NCI-H146 treated with DMSO at 0.1 percent for 48 hours (cell line): ENCODE measurements at regions not wholly inside any gene's neighbourhood (a gene's known extent, or its start where the extent isn't known, plus 50 kb on each side); places are given as distances from the start of the nearest gene placed in this dataset.
A peak's percentile ranks its signal among the peaks of the same experiment; 100 is the strongest.
"Not testable (repeated sequence)": the region's sequence is repeated elsewhere in the genome, so short reads cannot be mapped to it uniquely, and the experiment has no call there.

Experiments
- DNase-seq: peaks from one replicate; lab custom pipeline; 2025; ENCODE audit not compliant: unreplicated experiment; lab: John Stamatoyannopoulos, UW

DNA sequence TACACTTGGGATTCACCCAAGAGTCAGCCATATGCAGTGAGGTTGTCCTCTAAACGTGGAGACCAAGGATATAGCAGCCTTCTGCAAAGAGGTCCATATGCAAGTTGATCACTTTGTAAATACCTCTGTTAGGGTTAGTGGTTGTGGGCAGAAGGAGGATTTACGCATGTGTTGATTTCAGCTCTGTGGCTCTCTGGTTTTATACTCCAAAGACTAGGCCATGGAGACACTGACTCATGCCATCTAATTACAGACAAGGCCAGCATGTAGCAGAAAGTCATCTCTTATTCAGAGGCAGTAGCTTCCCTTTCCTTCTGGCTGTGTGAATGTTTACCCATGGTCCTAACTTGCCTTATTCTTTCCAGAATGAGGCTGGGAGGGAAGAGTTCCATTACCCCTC lies 140.9 kb upstream of the GOLGA6L4 start:
- not testable (repeated sequence) for DNase-seq

DNA sequence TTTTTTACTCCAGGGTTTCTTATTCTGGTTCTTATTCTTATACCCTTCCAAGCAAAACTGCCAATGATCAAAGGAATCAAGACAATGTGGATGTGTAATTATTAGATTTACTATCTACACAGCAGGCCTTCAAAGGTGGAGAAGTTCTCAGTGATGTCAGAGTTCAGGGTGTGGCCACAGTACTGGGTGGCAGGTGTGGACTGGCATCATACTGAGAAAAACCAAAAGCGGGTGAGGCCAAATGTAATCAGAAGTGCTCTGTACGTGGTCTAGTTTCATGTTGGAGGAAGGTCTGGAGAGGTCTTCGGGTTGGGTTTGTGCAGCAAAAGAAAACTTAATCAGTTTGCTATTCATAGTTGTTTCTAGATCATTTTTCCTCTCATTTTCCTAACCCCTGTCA lies 138.5 kb upstream of the GOLGA6L4 start:
- DNase-seq: not testable (repeated sequence)

DNA sequence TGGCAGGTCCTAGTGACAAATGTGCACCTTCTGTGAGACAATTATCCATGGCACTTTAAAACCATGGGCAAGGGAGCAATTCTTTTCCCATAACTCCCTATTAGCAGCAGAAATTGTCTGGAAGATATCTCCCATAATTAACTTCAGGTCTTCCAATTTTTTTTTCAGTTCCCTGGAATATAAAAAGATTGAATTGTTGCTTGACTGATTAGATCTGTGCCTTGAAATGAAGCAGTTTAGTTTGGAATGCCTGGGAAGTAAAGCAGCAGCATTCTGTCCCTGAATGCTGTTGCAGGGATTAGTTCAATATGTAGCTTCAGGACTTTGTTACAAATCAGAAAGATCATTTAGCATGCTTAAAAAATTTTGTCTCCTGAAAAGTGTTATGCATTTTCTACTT lies 137.0 kb upstream of the GOLGA6L4 start:
- no peak for DNase-seq

DNA sequence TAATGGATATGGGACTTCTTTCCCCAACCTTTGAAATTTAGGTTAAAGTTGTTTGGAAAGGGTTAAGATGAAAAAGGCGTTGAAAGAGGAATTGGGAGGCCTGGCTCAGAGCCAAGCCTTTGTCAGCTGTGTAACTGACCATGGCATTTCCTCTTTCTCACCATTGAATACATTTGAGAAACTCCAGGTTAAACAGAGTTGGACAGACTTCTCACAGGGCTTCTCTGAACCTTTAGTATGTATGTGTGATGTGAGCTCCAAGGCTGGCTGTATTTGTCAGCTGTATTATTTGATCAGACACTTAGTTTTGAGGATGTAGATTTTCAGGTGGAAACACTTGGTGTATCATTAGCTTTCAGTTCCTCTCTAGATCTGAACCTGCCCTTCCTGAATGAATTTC lies 136.4 kb upstream of the GOLGA6L4 start:
- no peak for DNase-seq

DNA sequence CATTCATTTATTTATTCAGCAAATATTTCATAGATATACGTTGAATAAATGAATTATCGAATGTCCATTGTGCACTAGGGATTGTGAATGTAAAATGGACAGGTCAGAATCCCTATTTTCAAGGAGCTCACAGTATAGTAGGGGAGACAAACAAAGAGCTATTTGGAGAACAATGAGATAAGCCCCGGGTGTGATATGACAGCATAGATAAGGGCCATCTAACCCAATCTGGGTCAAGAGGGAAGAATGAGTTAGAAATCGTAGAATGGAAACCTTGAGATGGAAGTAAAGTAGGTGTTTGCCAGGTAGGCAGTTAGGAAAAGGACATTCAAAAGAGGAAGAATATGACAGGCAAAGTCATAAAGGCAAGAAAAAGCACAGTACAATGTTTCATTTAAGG lies 132.2 kb upstream of the GOLGA6L4 start:
- DNase-seq: peak; percentile 40

DNA sequence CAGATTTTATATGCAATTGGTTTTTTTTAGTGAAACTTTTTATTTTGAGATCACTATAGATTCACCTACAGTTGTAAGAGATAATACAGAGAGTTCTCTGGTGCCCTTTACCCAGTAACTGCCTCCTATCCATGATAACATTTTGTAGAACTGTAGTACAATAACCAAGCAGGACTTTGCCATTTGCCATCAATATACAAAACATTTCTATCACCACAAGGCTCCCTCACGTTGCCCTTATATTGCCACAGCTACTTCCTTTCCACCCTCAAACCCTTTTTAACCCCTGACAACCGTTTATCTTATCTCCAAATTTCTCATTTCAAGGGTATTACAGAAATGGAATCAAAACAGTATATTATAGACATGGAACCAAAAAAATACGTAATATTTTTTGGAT lies 130.7 kb upstream of the GOLGA6L4 start:
- DNase-seq: no peak

DNA sequence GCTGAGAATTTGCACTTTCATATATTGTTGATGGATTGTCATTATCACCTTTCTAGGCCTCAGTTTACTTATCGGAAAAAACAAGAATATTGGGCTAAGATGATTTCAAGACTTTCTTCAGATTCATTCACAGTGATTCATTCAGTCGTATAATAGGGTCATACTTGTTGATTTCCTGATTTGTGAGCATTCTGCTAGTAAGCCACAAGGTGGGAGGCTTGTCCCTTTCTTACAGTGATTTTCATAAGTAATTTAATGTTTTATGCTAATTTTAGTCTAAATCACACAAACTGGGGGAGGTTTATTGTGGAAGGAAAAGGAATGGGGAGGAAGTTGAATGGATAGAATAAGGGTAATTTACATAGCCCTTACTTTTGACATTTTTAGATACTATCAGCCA lies 126.8 kb upstream of the GOLGA6L4 start:
- no peak for DNase-seq

DNA sequence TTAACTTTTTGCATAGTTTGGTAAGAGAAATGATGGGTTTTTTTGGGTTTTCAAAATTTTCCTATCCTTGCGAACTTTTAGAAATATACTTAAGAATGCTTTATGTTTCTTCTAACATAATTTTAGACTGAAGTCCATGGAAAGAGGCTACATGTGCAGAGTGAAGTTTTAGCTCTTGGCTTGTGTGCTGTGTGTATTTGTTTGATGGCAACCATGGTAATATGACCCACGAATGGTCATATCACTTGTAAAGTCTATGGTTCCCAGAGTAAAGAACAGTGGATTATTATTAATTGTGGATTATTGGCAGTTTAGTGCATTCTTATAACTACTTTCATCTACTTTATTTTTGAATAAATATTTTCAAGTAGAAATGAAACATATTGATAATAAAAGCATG lies 124.0 kb upstream of the GOLGA6L4 start:
- no peak for DNase-seq

DNA sequence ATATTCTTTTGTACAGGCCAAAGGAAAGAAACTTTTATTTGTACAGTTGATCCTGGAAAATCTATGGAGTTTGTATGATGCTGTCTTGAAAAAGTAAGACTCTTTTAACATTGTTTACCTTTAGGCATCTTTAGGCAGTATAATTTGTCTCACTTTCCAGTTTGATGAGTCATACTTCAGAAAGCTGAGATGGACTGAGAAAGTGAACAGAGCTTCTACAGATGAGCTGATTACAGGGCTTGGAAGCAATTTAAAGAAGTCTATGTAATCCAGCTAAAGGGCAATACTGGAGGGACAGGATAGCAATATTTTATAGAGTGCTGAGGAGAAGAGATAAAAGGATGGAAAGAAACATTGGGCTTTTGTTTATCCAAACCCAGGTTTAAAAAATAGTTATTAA lies 123.5 kb upstream of the GOLGA6L4 start:
- no peak for DNase-seq

DNA sequence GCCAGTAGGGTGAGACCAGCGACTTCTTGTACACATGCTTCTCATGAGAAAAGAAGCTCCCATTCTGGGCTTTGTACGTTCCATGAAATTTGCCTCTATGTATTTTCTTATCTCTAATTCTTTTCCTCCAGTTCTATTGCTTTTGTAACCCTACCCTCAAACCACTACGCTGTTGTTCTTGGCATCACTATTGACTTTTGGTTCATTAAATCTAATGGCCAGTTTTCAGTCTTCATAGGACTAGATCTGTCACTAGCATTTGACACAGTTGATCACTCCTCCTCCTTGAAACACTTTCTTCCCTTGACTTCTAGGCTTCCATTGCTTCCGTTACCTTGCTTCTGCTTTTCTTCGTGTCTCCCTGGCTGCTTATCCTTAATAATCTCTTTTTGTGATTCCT lies 121.7 kb upstream of the GOLGA6L4 start:
- no peak for DNase-seq

DNA sequence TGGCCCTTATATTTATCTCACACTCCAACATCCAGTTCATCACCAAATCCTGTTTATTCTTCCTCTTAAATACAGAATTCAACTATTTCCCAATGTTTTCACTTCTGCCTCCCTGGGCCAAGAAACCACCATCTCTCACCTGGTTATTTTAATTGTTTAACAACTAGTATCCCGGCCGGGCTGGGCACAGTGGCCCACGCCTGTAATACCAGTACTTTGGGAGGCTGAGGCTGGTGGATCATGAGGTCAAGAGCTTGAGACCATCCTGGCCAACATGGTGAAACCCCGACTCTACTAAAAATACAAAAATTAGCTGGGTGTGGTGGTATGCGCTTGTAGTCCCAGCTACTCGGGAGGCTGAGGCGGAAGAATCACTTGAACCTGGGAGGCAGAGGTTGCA lies 120.9 kb upstream of the GOLGA6L4 start:
- DNase-seq: not testable (repeated sequence)

DNA sequence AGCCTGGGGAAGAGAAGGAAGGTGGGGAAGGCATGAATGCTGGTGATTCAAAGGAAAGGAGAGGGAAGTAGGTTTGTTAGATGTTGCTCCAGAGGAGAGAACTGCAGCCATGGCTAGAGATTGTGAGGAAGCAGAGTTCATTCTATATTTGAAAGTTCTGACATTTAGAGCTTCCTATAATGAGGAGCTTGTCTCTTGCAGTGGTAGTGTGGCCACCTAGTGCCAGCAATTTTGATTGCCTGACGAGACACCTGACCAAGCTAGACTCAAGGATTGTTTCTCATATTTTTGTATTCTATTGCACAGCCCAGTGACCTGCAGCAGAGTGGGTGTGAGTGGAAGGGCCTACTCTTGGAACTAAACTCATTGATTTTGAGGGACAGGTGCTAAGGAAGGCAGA lies 116.2 kb upstream of the GOLGA6L4 start:
- DNase-seq: not testable (repeated sequence)

DNA sequence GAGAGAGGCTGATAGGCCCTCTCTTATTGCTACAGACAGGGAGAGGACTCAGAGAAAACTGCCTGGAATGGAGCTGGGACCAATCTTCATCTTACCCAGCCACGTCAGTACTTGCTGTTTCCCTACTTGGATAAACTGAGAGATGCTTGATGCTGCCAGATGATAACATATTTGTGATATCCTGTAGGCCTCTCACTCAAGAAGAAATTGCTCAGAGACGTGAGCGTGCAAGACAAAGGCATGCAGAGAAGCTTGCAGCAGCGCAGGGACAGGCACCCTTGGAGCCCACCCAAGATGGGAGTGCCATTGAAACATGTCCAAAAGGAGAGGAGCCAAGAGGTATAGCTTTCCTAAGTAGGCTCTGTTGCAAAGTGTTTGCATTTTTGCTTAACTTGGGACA lies 114.7 kb upstream of the GOLGA6L4 start:
- DNase-seq: not testable (repeated sequence)

DNA sequence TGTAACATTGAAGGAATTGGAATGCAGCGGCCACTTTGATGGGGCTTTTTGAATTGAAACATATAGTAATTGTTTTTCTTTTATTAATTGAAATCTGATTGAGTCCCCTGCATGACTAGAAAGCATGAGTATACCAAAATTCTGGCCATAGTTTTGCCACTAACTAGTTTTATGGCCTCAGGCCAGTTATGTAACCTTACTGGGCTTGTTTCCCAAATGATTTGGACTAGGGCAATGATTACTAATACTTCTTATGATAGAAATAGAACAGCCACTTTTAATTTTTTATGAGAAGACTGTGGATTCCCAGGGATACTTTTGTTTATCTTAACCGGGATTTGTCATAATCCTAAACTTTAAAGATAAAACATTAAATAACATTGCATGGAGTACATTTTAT lies 106.9 kb upstream of the GOLGA6L4 start:
- not testable (repeated sequence) for DNase-seq

DNA sequence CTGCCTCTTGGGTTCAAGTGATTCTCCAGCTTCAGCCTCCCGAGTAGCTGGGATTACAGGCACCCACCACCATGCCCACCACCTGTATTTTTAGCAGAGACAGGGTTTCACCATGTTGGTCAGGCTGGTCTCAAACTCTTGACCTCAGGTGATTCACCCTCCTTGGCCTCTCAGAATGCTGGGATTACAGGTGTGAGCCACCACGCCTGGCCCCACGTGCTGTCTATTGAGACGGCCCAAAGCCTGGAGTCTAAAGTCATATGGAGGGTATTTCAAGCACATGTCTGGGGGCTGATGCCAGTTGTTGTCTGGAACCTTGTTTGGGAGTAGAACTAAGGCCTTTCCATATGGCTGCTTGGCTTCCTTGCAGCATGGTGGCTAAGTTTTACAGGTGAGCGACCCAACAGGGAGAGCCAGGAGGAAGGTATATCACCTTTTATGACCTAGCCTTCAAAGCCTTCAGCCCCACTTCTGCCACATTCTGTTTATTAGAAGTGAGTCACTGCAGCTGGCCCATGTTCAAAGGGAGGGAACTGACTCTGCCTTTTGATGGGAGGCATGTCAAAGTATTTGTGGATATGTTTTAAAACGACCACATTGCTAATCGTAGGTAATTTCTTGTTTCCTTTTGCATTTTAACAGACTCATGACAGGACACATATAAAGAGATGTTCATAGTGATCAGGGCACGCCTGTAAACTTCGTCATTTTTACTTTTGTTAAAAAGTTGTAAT lies 105.3 kb upstream of the GOLGA6L4 start:
- DNase-seq: not testable (repeated sequence)

DNA sequence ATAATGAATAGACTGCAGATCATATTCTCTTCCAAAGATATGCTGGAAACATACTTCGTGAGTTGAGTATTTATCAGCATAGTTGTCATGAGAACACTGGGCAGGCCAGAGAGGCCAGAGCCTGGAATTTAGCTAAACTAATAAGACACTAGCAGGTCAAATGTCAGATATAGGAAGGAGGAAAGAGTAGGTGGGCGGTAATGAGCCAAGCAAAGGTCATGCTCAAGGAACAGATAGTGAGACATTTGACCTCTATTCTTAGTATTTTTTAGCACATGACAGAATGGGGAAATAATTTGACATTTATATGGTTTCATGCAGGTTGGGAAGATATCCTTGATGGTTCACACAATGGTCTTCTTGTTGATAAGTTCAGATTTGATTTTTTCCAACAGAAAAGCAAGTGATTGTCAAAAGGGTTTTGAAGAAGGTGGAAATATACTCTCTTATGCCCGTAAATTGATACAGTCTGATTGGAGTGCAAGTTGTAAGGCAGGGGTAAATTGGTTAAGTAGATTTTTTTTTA lies 99.6 kb upstream of the GOLGA6L4 start:
- not testable (repeated sequence) for DNase-seq

DNA sequence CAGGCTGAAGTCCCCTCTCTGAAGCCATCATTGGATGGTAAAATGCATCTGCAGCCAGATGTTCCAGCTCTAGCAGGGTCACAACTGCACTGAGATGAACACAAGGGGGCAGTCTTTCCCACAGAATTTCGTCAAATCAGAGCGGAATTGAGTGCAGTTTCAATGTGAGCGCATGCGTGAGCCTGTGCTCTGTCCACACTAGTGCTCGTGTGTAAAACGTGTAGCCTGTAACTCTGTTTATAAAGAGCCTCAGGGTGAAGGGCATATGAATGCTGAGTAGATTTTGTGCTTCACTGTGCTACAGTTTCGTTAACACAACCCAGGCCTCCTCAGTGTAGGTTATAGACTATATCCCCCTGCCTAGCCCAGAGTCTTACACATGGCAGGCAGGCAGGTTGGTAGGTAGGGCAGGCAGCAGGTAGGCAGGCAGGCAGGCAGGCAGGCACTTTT lies 92.7 kb upstream of the GOLGA6L4 start:
- peak; percentile 25 for DNase-seq

DNA sequence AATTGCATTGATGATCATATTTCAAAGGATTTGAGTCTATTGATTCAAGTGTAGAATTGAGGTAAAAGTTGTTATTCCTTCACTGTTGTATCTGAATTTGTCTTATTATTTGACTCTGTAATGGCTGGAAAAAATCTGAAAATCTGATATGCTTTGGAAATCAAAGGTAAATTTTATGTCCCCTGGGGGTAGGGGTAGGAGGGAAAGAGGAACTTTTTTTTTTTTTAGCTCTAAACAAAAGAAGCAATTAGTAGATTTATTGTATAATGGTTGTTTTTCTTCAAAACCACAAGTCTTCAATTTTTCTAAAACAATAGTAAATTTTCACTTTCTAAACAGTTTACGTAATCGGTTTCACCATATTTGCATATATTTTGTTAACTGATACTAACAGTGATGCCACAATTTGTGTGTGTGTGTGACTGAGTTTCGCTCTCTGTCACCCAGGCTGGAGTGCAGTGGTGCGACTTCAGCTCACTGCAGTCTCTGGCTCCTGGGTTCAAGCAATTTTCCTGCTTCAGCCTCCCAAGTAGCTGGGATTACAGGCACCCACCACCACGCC lies 91.7 kb upstream of the GOLGA6L4 start:
- DNase-seq: no peak

DNA sequence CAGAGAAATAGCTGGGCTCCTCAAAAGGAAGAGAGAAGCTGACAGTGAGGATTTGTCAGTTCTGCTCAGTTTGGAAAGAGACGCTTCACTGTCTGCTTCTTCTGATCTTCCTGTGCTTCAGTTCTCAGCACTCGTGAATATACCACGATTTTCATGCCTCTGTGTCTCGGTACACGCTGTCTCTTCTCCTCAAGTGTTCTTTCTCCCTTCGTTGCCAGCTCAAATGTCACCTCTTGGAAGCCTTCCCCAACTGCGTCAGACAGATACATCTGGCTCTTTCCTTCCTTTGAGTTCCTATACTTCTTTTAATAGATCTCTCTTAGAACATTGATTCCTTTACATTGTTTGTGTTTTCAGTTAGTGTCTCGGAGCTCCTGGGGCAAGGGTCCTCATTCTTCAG lies 90.6 kb upstream of the GOLGA6L4 start:
- DNase-seq: not testable (repeated sequence)

DNA sequence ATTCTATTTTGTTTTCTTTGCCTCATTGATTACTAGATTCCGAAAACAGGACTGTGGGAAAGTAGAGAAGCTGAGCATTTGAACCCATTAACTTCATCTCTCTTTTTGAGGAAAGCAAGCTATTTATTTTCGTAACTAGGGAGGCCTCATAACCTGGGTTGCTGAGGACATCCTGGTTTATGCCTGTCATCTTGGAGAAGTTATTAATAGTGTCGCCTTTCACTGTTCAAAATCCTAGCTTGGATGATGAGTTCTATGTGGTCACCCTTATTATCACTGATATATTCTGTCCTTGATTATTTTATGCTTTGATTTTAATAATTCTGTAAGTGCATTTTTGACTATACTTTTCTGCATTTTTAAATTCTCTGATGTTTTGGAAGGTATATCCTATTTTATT lies 89.3 kb upstream of the GOLGA6L4 start:
- not testable (repeated sequence) for DNase-seq

DNA sequence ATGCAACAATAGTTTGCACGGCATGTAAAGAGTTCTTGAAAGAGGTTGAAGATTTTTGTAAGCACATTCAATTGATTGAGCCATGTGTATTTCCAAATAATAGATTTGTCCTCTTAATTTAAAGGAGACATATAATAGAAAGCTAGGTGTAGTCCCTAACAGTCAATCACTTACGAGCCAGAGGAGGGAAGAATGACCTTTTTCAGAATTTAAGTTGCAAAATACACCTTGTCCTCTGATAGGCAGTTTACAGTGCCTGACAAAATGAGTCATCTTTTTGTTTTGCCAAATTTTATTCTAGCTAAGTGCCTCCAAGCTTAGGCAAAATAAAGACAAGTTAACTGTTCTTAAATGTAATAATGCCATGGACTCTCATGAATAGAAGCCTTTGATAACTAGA lies 88.3 kb upstream of the GOLGA6L4 start:
- not testable (repeated sequence) for DNase-seq

DNA sequence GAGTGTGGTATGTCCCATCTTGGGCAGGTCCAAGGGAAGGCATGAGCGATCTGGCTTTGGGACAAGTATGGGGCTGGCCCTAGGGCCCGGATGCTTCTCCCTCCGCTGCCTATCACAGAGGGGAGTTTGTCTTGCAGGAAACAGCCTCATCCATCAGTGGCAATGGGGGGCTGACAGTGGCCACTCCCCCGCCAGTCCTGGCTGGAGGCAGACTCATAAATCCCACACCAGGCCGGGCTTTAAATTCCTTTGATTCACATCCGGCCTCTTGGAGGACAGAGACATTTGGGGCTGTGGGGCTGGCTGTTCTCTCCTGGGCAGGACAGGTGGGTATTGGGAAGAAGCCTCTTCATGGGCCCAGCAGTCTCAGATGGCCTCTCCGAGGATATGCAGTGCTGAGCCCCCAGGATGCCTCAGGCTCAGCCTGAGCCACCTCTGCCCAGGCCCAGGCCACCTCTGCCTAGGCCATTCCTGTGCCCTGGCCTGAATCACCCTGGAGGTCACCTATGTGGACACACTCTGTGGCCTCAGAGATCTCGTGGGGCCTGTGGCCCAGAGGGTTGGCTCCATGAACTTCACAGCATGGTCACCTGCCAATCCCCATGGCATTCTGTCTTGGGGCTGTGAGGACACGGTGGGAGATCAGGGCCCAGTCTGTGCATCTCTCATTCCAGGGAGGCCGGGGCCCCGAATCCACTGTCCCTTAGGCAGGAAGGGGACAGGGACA lies 84.2 kb upstream of the GOLGA6L4 start:
- no peak for DNase-seq
